B cell (primary cell): ENCODE measurements at regions not wholly inside any gene's neighbourhood (a gene's known extent, or its start where the extent isn't known, plus 50 kb on each side); places are given as distances from the start of the nearest gene placed in this dataset.

Source experiments
- ATAC-seq: fragments of 200-7000 bp; cut with Tn5 transposase; one replicate; pipeline ENCODE4 v1.10.0; 2021; ENCODE audit warnings: low read depth, mild to moderate bottlenecking, moderate number of reproducible peaks, moderate library complexity
- CTCF ChIA-PET: fragments of 350-600 bp; sonication (Branson Sonifier 250); formaldehyde crosslinking; loops from one replicate; lab custom pipeline; 2021; ENCODE audit warnings: antibody characterized with exemption, inconsistent platforms; lab: Charles Lee
- POLR2A ChIA-PET: fragments of 350-600 bp; sonication (Branson Sonifier 250); formaldehyde crosslinking; loops from one replicate; lab custom pipeline; 2021; ENCODE audit warnings: antibody characterized with exemption; lab: Charles Lee
- DNase-seq: peaks from one replicate; pipeline ENCODE4 v3.0.0; 2013
- H2AFZ ChIP-seq: 2 replicates; pipeline ENCODE4 v1.6.1; 2012; ENCODE audit warnings: mild to moderate bottlenecking, low read depth, low read length; ENCODE audit not compliant: insufficient read depth, poor library complexity, severe bottlenecking
- H3K27ac ChIP-seq, 2 donors: 1 replicate in 1 of 2; 2 replicates in 1 of 2; pipeline ENCODE4 v1.5.1; 2012 to 2013; ENCODE audit warnings: low read length in 2 of 2, mild to moderate bottlenecking in 2 of 2, moderate library complexity in 1 of 2
- H3K27me3 ChIP-seq, 4 experiments: fragments of 200-600 bp in 1 of 4; sonication (generic) in 1 of 4; replicated peaks in 1 of 4; 1 replicate in 2 of 4; 2 replicates in 2 of 4; pipeline versions ENCODE4 v1.6.1 to v1.7.0; 2013 to 2016; ENCODE audit warnings: low read length in 3 of 4, mild to moderate bottlenecking in 2 of 4, mixed read lengths in 1 of 4, moderate library complexity in 1 of 4; ENCODE audit not compliant: insufficient read depth in 4 of 4, control insufficient read depth in 3 of 4; ENCODE audit errors: control extremely low read depth in 1 of 4
- H3K36me3 ChIP-seq, 2 experiments: replicated peaks in 1 of 2; 1 replicate in 1 of 2; 2 replicates in 1 of 2; pipeline versions ENCODE4 v1.6.1 to v1.7.1; 2013; ENCODE audit warnings: low read length in 1 of 2; ENCODE audit not compliant: insufficient read depth in 2 of 2, control insufficient read depth in 1 of 2; ENCODE audit errors: control extremely low read depth in 1 of 2, extremely low read depth in 1 of 2
- H3K4me1 ChIP-seq, 2 donors: fragments of 200-600 bp in 1 of 2; sonication (generic) in 1 of 2; 1 replicate in 1 of 2; 2 replicates in 1 of 2; pipeline versions ENCODE4 v1.5.1 to v1.6.1; 2013 to 2017; ENCODE audit warnings: low read length in 2 of 2; ENCODE audit not compliant: control insufficient read depth in 2 of 2, insufficient read depth in 2 of 2
- H3K4me2 ChIP-seq: replicated peaks from 2 replicates; pipeline ENCODE3; 2012; ENCODE audit warnings: mild to moderate bottlenecking, low read depth, low read length; ENCODE audit not compliant: poor library complexity, severe bottlenecking
- H3K4me3 ChIP-seq, 5 experiments: fragments of 200-600 bp in 1 of 5; sonication (generic) in 1 of 5; 1 replicate in 3 of 5; 2 replicates in 2 of 5; pipeline versions ENCODE4 v1.5.1 to v1.7.0; 2011 to 2016; ENCODE audit warnings: low read length in 4 of 5, mild to moderate bottlenecking in 4 of 5, low read depth in 2 of 5, control low read depth in 1 of 5, moderate library complexity in 1 of 5; ENCODE audit not compliant: insufficient read depth in 1 of 5; ENCODE audit errors: control extremely low read depth in 1 of 5, extremely low read depth in 1 of 5
- H3K79me2 ChIP-seq: fragments of 200-600 bp; sonication (generic); one replicate; pipeline ENCODE4 v1.6.0; 2016; ENCODE audit warnings: low read length; ENCODE audit not compliant: control insufficient read depth, insufficient read depth
- H3K9ac ChIP-seq: fragments of 200-600 bp; sonication (generic); 2 replicates; pipeline ENCODE4 v1.6.1; 2017; ENCODE audit warnings: mild to moderate bottlenecking, low read length, moderate library complexity
- H3K9me3 ChIP-seq, 3 donors: one replicate each; pipeline versions ENCODE4 v1.6.1 to v1.7.1; 2013; ENCODE audit warnings: low read length in 2 of 3; ENCODE audit not compliant: control insufficient read depth in 2 of 3, insufficient read depth in 1 of 3; ENCODE audit errors: control extremely low read depth in 1 of 3
- H4K20me1 ChIP-seq: 2 replicates; pipeline ENCODE4 v1.6.0; 2012; ENCODE audit warnings: mild to moderate bottlenecking, low read length; ENCODE audit not compliant: insufficient read depth, control insufficient read depth, poor library complexity, severe bottlenecking
- H3K27ac Mint-ChIP-seq: one replicate; pipeline ENCODE4 v1.8.0; 2021; ENCODE audit warnings: mixed read lengths
- H3K27me3 Mint-ChIP-seq: one replicate; pipeline ENCODE4 v1.8.0; 2021; ENCODE audit warnings: mixed read lengths
- H3K4me1 Mint-ChIP-seq: one replicate; pipeline ENCODE4 v1.8.0; 2021; ENCODE audit warnings: mixed read lengths
- H3K4me3 Mint-ChIP-seq: one replicate; pipeline ENCODE4 v1.8.0; 2021; ENCODE audit warnings: mixed read lengths
- H3K9me3 Mint-ChIP-seq: one replicate; pipeline ENCODE4 v1.8.0; 2022; ENCODE audit warnings: mixed read lengths; ENCODE audit not compliant: insufficient read depth
- CTCF ChIP-seq: fragments of 200-600 bp; IDR thresholded peaks from one replicate; pipeline ENCODE4 v1.8.0; 2022; ENCODE audit warnings: antibody characterized with exemption, mild to moderate bottlenecking
- EZH2 ChIP-seq: IDR thresholded peaks from 2 replicates; pipeline ENCODE4 v1.6.1; 2012; ENCODE audit warnings: borderline replicate concordance, low read depth, mild to moderate bottlenecking, moderate library complexity, low read length; ENCODE audit not compliant: insufficient read depth, poor library complexity, severe bottlenecking
- WGBS: methylation state at CpG from one replicate; pipeline ENCODE4 v1.1.5; 2013; ENCODE audit warnings: missing lambda C conversion rate; ENCODE audit not compliant: insufficient coverage; 5-methylcytosine and 5-hydroxymethylcytosine counted together
- intact Hi-C: fragments of 100-400 bp; cut with micrococcal nuclease; formaldehyde crosslinking; loops from one replicate; pipeline ENCODE4 v1.10.0; 2022

GRCh38 chr18:71431171-71431570, 1113.0 kb downstream of the CBLN2 start:
- Histone ChIP-seq H3K4me1 (no peaks in the 10 kb centered on the region), H2AFZ (no peak overlapping the region), H3K4me2 (no peak overlapping the region), H3K79me2 (no peaks in the 10 kb centered on the region), H3K9ac (no peak overlapping the region), H3K9me3 (no peaks in the 10 kb centered on the region), H4K20me1 (no peaks in the 10 kb centered on the region), H3K36me3 (no peaks in the 10 kb centered on the region), H3K27me3 (no peaks in the 10 kb centered on the region), H3K4me3 (no peak overlapping the region), H3K27ac (no peak overlapping the region)
- no peak for ATAC-seq
- Mint-ChIP-seq H3K27ac (no peak overlapping the region), H3K27me3 (no peaks in the 10 kb centered on the region), H3K9me3 (no peaks in the 10 kb centered on the region), H3K4me1 (no peaks in the 10 kb centered on the region), H3K4me3 (no peak overlapping the region)
- intact Hi-C loops: no loop called here
- 100% methylated on average over 1 of the region's 5 CpGs for WGBS
- TF ChIP-seq CTCF: no peak
- TF ChIP-seq EZH2: no peak
- ChIA-PET POLR2A (no interaction called here), CTCF (no interaction called here)
- DNase-seq: no peak

- DNase-seq: no peak
- H4K20me1 ChIP-seq: no peaks in the 10 kb centered on the region
- POLR2A ChIA-PET: no interaction called here
- H3K27ac ChIP-seq: no peak overlapping the region
- H3K4me2 ChIP-seq: no peak overlapping the region
- no peaks in the 10 kb centered on the region for H3K27me3 ChIP-seq
- H3K36me3 ChIP-seq: no peaks in the 10 kb centered on the region
- Mint-ChIP-seq H3K27ac (no peak overlapping the region), H3K4me3 (no peak overlapping the region), H3K9me3 (peaks cover 3% of the 10 kb centered on the region), H3K4me1 (no peaks in the 10 kb centered on the region), H3K27me3 (no peaks in the 10 kb centered on the region)
- intact Hi-C loops: no loop called here
- H3K9ac ChIP-seq: no peak overlapping the region
- no peaks in the 10 kb centered on the region for H3K79me2 ChIP-seq
- H3K4me3 ChIP-seq: no peak overlapping the region
- no peak overlapping the region for H2AFZ ChIP-seq
- H3K4me1 ChIP-seq: no peaks in the 10 kb centered on the region
- CTCF ChIA-PET: no interaction called here
- no peak for ATAC-seq
- H3K9me3 ChIP-seq: no peaks in the 10 kb centered on the region
- no peak for TF ChIP-seq CTCF
- no peak for TF ChIP-seq EZH2
Measured at GRCh38 chr18:71426441-71426840, 1117.7 kb downstream of the CBLN2 start.
